Fibroblast of gingiva (primary cell): ENCODE measurements at regions not wholly inside any gene's neighbourhood (a gene's known extent, or its start where the extent isn't known, plus 50 kb on each side); places are given as distances from the start of the nearest gene placed in this dataset.
A peak's percentile ranks its signal among the peaks of the same experiment; 100 is the strongest.
"Not testable (repeated sequence)": the region's sequence is repeated elsewhere in the genome, so short reads cannot be mapped to it uniquely, and the experiment has no call there.

Experiments used
- DNase-seq: peaks from one replicate; pipeline ENCODE4 v3.0.0-alpha.2; 2011; ENCODE audit warnings: low read depth

DNA sequence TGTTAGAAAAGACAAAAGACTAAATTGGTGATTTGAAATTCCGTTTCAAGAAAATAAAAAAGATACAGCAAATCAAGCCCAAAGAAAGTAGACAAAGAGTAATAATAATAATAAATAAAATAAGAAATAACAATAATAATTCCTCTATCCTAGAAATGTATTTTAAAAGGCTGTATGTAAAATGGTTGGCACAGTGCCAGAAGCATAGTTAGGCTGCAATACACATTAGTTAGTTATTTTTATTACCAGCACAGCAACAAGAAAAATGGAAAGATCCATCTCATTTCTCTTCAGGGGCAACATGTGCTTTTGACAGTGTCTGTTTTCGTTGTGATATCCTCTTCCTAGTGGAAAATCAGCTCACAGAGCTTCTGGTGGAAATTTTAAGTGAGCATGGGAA is 174.1 kb upstream of the TMTC1 start:
- DNase-seq: no peak

- DNase-seq: no peak
These were observed 162.2 kb upstream of the TMTC1 start for GRCh38 chr12:29945904-29946303.

DNA sequence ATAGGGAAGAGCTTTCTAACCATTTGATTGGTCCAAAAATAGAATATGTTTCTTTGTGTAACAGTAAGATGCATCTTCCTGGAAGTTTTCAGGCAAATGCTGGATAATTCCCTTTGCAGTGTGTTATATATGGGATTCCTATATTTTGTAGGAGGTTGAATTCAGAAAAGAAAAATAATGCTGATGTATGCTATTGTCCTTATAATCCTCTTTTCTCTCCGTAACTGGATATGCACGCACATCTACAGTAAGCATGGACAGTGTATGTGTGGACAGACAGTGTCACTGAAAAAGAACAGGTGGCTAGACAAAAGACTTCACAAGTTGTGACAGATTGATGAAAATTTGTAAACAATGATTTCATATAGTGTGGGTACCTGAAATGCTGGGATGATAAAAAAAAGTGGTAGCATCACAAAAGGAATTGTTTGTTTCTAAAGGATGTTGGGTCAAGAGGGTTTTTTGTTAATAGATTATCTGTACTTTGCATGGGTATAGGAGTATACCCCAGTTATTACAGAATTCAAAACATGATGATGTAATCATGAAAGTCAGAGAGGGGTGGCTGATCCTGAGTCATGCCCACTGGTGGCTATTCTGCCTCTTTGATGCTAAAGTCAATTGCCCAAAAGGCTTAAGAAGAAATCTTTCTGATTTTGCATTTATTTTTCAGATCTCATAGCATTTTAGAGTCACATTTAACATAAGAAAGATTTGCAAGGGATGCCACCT is 160.7 kb upstream of the TMTC1 start:
- DNase-seq: no peak

DNA sequence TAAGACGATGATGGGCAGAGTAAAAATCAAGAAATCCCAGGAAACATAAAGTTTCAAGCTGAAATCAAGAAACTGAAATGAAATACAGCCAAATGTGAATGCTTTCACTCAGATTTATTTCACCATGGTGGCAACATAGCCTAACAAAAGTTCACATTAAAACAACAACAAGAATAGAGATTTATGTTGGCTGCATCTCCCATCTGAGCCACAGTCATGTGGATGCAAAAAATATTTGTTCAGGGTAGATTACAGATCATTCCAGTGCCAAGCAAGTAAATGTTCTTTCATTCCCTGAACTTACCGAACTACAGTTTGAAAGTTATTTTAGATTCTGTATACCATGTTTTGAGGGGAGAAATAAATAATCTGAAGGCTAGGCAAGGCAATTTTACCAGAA is 159.9 kb upstream of the TMTC1 start:
- peak; percentile 61 for DNase-seq

GRCh38 chr12:29940811-29941210 is 157.1 kb upstream of the TMTC1 start:
- no peak for DNase-seq

DNA sequence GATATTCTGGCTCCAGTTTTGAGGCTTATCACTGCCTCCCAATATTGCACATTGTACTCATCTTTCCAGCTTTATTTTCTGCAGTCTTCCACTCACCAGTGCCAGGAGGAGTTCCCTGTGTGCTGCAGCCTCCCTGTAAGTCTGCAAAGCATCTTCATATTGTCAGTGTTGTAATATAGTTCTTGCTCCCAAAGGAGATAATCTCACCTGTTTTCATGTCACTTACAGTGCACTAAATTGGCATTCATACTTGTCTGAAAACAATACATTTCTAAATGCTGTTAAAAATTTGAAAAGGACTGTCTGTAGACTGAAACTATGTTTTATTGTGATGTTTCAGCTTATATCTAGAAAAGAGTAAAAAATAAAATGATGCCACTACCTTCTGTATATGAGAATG is 146.8 kb upstream of the TMTC1 start:
- DNase-seq: no peak

DNA sequence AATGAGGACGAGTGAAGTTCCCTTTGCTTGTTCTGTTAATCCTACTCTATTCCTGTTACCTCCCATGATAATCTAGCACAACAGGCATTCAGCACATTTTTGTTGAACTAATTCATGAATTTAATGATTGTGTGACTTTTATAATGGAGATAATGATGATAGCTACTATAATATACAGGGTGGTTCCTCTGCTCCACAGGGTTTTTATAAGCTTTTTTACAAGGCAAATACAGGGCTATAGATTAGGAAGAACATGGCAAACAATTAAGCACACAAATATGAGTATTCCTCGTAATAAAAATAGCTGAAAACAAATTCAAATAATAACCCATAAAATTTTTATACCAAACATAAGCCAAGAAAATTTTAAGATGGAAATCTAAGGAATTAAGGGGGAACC is 145.6 kb upstream of the TMTC1 start:
- DNase-seq: no peak

- DNase-seq: no peak
These were observed 137.6 kb upstream of the TMTC1 start for GRCh38 chr12:29921307-29921706.

DNA sequence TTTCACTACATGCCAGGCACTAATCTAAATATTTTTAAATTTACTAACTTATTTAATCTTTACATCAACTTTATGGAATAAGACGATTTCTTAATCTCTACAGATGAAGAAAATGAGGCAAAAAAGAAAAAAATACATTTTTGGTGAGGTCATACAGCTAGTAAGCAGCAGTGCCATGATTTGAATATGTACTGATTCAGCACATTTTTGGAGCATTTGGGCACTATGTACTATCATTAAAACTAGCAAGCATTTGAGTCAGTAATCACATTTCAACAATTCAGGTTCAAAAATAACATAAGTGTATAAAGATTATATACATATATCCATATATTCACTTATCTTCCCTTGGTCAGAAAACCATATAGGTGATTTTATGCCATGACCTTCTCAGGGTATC is 124.4 kb upstream of the TMTC1 start:
- no peak for DNase-seq

DNA sequence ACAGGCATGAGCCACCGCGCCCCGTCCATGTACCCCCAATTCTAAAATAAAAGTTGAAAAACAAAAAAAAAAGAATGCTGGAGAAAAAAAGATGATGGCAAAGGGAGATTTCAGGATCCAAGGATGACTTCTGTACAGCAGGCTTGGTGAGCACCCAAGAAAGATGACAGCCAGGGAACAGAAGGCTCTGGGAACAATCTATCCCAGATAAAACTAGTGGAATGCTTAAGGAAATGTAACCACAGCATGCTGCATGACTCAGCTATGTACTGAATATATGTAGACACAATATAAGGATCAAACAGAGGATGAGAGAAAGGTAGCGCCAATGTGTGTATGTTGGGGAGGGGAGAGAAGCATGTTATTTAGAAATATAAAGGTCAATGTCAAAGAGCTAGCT is 123.7 kb upstream of the TMTC1 start:
- DNase-seq: no peak

GRCh38 chr12:29902043-29902442 is 118.3 kb upstream of the TMTC1 start:
- no peak for DNase-seq

DNA sequence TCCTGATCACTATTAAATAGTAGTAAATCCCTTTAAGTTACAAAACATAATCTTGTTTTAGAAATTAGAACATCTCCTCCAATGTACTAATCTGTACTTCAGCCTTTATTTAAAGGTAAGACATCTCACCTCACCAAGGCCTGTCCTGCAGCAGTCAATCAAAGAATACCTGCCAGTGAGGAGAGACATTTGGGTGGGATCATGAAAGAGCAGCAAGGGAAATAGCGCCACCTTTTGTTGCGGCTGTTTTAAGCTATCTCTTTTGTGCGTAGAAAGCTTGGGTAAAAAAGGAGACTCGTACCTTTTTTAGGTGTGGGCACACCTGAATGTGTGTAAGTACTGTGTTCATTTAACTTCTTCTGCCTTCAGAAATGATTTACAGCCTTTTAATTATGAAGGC is 117.8 kb upstream of the TMTC1 start:
- DNase-seq: no peak

DNA sequence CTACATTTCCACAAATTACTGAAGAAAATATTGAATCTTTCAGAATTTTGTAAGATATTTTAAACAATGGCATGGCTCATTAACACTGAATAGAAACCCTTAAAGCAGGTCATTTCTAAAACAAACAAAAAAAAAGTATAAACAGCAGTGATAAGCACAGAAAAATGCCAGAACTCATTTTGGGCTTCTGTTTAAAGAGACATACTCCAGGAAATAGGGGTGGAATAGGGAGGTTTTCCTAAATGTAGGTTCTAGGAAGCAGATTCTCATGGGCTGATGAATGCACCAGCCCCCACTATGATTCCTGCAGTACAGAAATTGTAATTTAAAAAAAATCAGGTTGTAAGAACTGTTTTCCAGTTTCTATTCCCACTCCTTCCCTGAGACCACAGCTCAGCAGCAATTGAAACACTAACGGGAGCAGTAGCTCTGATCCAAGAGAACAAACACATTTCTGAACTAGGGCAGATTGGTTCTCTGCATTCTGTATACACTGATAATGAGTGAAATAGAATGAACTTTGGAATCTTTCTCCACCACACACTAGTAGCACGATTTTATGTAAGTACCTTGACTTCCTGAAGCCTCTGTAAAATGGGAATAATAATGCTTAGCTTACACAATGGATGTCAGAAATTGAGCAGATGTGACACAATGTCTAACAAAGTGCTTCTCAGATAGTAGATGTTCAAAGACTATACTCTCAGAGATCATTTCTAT is 115.6 kb upstream of the TMTC1 start:
- DNase-seq: no peak

DNA sequence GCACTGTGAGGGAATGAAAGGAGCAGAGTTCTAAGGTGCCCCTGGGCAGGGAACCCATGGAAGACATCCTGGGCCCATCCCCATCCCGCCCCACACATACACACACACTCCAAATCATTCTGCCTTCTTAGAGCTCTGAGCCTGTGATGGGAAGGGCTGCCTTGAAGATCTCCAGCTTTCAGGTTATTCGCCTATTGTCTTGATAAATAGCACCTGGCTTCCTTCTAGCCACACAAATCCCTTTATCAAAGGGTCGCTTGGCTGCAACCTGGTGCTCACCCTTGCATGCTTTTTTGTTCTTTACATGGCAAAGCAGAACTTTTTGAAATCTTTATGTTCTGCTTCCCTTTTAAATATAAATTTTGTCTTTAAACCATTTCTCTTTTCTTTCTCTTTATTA is 112.2 kb upstream of the TMTC1 start:
- no peak for DNase-seq

DNA sequence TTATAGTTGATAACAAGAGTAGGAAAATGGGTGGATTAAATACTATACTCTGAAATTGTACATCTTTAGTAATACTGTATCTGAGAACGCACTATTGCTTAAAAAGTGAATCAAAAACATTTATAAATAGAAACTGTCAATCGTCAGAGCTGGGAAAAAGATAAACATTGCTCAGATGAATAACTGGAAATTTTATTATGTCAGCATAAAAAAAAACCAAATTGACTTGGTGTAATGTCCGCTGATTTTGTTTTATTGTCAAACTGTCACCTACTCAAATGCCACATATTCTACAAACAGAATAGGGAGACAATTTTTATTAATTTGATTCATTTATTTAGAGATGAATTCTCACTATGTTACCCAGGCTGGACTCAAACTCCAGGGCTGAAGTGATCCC is 109.3 kb upstream of the TMTC1 start:
- no peak for DNase-seq

GRCh38 chr12:29891792-29892191 is 108.0 kb upstream of the TMTC1 start:
- DNase-seq: no peak

DNA sequence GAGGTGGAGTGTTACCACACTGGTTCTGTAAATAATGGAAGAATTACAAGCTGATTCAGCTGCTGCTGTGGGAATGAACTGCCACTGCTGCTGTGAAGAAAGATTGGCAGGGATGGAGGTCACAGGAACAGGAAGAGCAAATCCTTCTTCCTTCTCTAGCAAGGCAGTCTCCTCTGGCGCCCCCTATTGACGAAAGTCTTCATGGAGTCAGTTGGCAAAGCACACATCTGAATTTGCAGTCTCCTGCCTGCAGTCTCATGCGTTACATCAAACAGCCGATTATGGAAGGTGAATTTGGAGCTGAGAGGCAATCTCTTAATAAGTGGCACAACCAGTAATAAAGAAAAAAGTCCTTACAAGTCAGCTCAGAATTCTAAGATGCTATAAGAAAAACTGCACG is 106.0 kb upstream of the TMTC1 start:
- DNase-seq: peak; percentile 54

DNA sequence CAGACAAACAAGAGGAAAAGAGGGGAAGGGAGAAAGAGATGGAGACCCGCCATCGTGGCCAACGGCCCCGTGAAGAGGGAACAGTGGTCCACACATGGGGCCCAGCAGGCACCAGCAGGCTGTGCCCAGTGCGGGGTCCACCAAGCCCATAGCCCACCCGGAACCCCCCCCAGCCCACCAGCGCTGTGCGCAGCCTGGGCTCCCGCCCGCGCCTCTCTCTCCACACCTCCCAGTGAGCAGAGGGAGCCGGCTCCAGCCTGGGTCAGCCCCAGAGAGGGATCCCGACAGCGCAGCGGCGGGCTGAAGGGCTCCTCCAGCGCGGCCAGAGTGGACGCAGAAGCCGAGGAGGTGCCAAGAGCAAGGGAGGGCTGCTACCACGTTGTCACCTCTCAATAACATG is 105.0 kb upstream of the TMTC1 start:
- DNase-seq: no peak

DNA sequence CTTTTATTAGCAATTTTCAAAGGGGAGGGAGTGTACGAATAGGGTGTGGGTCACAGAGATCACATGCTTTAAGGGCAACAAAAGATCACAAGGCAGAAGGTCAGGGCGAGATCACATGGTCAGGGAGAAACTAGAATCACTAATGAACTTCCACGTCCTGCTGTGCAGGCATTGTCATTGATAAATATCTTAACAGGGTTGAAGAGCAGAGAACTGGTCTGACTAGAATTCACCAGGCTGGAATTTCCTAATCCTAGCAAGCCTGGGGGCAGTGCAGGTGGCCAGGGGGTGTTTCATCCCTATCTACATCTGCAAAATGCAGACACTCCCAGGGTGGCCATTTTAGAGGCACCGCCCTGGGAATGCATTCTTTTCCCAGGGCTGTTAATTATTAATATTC is 101.2 kb upstream of the TMTC1 start:
- DNase-seq: not testable (repeated sequence)

GRCh38 chr12:29883941-29884554 is 100.3 kb upstream of the TMTC1 start:
- no peak for DNase-seq

DNA sequence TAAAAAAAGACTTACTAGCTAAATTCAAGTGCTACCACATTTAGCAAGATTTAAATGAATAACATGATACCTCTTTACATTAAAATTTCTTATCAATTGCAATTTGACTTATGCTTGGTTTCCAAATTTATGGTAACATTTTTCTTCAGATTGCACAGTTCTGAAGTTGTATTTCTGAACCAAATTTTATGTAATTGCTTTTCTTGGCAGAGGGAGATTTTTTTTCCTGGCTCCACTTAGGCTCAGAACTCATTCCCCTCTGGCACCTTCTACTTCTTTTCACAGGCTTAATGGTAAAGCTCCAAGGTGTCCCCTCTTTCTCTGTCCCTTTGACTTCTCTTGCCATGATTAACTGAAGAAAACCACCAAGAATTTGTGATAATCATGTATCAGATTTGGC is 99.8 kb upstream of the TMTC1 start:
- no peak for DNase-seq

DNA sequence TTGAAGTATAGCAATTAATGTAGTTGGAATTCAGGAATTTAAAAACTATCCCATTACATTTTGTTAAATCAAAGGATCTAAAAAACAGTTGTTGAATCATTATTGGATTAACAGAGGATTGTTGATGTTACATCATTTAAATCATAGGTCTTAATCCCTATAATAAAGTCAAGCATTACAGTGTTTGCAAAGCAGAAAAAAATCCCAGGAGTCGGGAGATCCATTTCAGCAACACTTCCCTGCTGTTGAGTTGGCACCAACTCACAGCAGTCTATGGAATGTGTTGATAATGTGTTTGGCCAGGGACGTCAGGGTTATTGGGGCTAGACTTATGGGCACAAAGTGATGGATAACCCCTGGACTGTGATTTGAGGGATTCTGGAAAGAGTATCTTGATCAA is 99.1 kb upstream of the TMTC1 start:
- DNase-seq: no peak

DNA sequence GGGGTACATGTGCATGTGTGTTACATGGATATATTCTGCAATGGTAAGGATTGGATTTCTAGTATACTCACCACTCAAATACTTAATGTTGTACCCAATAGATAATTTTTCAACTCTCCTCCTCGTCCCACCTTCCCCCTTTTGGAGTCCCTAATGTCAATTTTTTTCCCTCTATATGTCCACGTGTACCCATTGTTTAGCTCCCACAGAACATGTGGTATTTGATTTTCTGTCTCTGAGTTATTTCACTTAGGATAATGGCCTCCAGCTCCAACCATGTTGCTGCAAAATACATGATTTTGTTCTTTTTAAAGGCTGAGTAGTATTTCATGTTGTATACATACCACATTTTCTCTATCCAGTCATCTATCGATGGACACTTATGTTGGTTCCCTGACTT is 97.2 kb upstream of the TMTC1 start:
- no peak for DNase-seq
